ENCODE measurements at regions not wholly inside any gene's neighbourhood (a gene's known extent, or its start where the extent isn't known, plus 50 kb on each side); places are given as distances from the start of the nearest gene placed in this dataset.

DNA sequence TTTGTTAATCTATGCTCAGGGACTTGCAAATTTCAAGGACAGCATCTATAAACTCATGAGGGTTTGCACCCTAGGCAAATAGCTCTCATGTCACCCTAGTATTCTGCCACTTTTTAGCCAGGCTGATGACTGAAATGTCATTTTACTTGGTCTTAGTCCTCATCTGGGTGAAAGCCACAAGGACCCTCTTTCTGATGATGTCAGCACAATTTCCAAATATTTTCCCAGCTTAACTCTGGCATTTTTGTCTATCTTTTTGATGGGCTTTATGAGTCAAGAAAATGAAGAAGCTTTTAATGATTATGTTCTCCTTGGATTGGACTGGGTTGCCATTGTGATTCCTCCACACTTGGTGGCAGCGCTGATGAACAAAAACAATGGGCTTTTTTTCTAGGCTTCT is 420.1 kb upstream of the BTBD3 start:
- H3K36me3 ChIP-seq (ENCODE audit: control insufficient read depth, insufficient read depth, low read length): no peaks in the 10 kb centered on the region
- ATAC-seq: no peak
- in situ Hi-C loops (cut with HindIII; ENCODE audit: low pct_unique_long_range_greater_than_20kb, low sequenced_read_pairs): no loop called here
- DNase-seq (ENCODE audit: low read depth, low spot score): no peak
- intact Hi-C loops (cut with micrococcal nuclease; ENCODE audit: unreplicated experiment): no loop called here
- H3K4me1 ChIP-seq (ENCODE audit: control insufficient read depth, insufficient read depth, low read length): no peaks in the 10 kb centered on the region
- TF ChIP-seq POLR2AphosphoS5 (IDR thresholded peaks at IDR 0.05; ENCODE audit: low read depth, low read length): no peak
- TF ChIP-seq, protein P1, sequence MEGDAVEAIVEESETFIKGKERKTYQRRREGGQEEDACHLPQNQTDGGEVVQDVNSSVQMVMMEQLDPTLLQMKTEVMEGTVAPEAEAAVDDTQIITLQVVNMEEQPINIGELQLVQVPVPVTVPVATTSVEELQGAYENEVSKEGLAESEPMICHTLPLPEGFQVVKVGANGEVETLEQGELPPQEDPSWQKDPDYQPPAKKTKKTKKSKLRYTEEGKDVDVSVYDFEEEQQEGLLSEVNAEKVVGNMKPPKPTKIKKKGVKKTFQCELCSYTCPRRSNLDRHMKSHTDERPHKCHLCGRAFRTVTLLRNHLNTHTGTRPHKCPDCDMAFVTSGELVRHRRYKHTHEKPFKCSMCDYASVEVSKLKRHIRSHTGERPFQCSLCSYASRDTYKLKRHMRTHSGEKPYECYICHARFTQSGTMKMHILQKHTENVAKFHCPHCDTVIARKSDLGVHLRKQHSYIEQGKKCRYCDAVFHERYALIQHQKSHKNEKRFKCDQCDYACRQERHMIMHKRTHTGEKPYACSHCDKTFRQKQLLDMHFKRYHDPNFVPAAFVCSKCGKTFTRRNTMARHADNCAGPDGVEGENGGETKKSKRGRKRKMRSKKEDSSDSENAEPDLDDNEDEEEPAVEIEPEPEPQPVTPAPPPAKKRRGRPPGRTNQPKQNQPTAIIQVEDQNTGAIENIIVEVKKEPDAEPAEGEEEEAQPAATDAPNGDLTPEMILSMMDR (IDR thresholded peaks at IDR 0.05): no peak
- TF ChIP-seq TCF7L2 (IDR thresholded peaks at IDR 0.05; ENCODE audit: low read depth, low read length): no peak
- TF ChIP-seq SIN3A (IDR thresholded peaks at IDR 0.05; ENCODE audit: borderline replicate concordance, insufficient read depth, low read depth, low read length): no peak
- TF ChIP-seq, protein P2, sequence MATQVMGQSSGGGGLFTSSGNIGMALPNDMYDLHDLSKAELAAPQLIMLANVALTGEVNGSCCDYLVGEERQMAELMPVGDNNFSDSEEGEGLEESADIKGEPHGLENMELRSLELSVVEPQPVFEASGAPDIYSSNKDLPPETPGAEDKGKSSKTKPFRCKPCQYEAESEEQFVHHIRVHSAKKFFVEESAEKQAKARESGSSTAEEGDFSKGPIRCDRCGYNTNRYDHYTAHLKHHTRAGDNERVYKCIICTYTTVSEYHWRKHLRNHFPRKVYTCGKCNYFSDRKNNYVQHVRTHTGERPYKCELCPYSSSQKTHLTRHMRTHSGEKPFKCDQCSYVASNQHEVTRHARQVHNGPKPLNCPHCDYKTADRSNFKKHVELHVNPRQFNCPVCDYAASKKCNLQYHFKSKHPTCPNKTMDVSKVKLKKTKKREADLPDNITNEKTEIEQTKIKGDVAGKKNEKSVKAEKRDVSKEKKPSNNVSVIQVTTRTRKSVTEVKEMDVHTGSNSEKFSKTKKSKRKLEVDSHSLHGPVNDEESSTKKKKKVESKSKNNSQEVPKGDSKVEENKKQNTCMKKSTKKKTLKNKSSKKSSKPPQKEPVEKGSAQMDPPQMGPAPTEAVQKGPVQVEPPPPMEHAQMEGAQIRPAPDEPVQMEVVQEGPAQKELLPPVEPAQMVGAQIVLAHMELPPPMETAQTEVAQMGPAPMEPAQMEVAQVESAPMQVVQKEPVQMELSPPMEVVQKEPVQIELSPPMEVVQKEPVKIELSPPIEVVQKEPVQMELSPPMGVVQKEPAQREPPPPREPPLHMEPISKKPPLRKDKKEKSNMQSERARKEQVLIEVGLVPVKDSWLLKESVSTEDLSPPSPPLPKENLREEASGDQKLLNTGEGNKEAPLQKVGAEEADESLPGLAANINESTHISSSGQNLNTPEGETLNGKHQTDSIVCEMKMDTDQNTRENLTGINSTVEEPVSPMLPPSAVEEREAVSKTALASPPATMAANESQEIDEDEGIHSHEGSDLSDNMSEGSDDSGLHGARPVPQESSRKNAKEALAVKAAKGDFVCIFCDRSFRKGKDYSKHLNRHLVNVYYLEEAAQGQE (IDR thresholded peaks at IDR 0.05; ENCODE audit: insufficient read depth in 1 of 2, low read depth in 2 of 2, low read length in 1 of 2): no peak
- H3K4me3 ChIP-seq (ENCODE audit: low read depth in 2 of 2, low read length in 2 of 2): no peak overlapping the region
- ChIA-PET POLR2A (no interaction called here), CTCF (no interaction called here)
- no TSS peak for BruUV-seq (replicated peaks)
- no peaks in the 10 kb centered on the region for H3K27me3 ChIP-seq (ENCODE audit: control insufficient read depth, insufficient read depth, low read length)
- no peaks in the 10 kb centered on the region for H3K9me3 ChIP-seq (ENCODE audit: control insufficient read depth, insufficient read depth, low read depth, low read length)
- H3K27ac ChIP-seq (ENCODE audit: low read length): no peak overlapping the region

DNA sequence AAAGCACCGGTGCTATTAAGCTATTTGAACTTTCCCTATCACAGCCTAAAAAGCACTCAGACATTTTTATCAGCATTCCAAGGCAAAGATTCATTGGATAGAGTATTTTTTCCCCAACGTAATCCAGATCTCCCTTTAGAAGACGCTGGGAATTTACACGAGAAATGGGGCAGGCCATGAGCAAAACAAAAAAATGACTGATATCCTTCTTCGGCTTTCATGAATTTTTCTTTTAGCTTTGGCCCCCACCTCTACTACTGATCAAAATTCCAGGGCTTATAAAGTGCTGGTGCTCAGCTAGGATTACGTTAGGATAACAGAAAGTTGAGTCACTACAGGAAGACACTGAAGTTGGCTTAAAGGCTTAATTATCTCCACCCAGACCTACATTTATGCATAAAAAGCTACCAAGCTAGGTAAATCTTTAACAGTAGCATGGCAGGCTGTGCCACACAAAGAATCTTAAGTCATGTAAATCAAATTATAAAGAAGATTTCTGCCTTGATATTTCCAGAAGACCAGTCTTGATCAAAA is 418.5 kb upstream of the BTBD3 start:
- H3K36me3 ChIP-seq (ENCODE audit: control insufficient read depth, insufficient read depth, low read length): no peaks in the 10 kb centered on the region
- in situ Hi-C loops (cut with HindIII; ENCODE audit: low pct_unique_long_range_greater_than_20kb, low sequenced_read_pairs) (no loop called here), intact Hi-C loops (cut with micrococcal nuclease; ENCODE audit: unreplicated experiment) (no loop called here)
- DNase-seq (ENCODE audit: low read depth, low spot score) (no peak), ATAC-seq (no peak)
- CTCF ChIA-PET: interaction anchor here (0.6 kb wide), 1 partner anchor 44 kb away, joined by 4 read pairs; no protein-coding TSS in a partner anchor
- no peak for TF ChIP-seq SIN3A (IDR thresholded peaks at IDR 0.05; ENCODE audit: borderline replicate concordance, insufficient read depth, low read depth, low read length)
- TF ChIP-seq POLR2AphosphoS5 (IDR thresholded peaks at IDR 0.05; ENCODE audit: low read depth, low read length): no peak
- TF ChIP-seq TCF7L2 (IDR thresholded peaks at IDR 0.05; ENCODE audit: low read depth, low read length): no peak
- TF ChIP-seq, protein P1 (IDR thresholded peaks at IDR 0.05): no peak
- TF ChIP-seq, protein P2 (IDR thresholded peaks at IDR 0.05; ENCODE audit: insufficient read depth in 1 of 2, low read depth in 2 of 2, low read length in 1 of 2): no peak
- no peaks in the 10 kb centered on the region for H3K27me3 ChIP-seq (ENCODE audit: control insufficient read depth, insufficient read depth, low read length)
- no peaks in the 10 kb centered on the region for H3K4me1 ChIP-seq (ENCODE audit: control insufficient read depth, insufficient read depth, low read length)
- POLR2A ChIA-PET: no interaction called here
- no peak overlapping the region for H3K27ac ChIP-seq (ENCODE audit: low read length)
- no TSS peak for BruUV-seq (replicated peaks)
- H3K4me3 ChIP-seq (ENCODE audit: low read depth in 2 of 2, low read length in 2 of 2): no peak overlapping the region
- H3K9me3 ChIP-seq (ENCODE audit: control insufficient read depth, insufficient read depth, low read depth, low read length): no peaks in the 10 kb centered on the region

Measured in Panc1 (cell line).